H9 (cell line): ENCODE measurements at regions not wholly inside any gene's neighbourhood (a gene's known extent, or its start where the extent isn't known, plus 50 kb on each side); places are given as distances from the start of the nearest gene placed in this dataset.
A peak's percentile ranks its signal among the peaks of the same experiment; 100 is the strongest.

ENCODE experiments used
- DNase-seq: peaks from one replicate; pipeline ENCODE4 v3.0.0-alpha.2; 2017
- H2AFZ ChIP-seq: one replicate; pipeline ENCODE4 v1.6.1; 2013; ENCODE audit warnings: mild to moderate bottlenecking, low read length, control low read depth, moderate library complexity
- H2AK5ac ChIP-seq: 2 replicates; pipeline ENCODE4 v1.6.1; 2013; ENCODE audit warnings: low read length, control low read depth, mixed read lengths; ENCODE audit not compliant: insufficient read length
- H2BK120ac ChIP-seq: one replicate; pipeline ENCODE4 v1.6.1; 2013; ENCODE audit warnings: low read depth, mild to moderate bottlenecking, low read length, control low read depth, inconsistent platforms; ENCODE audit not compliant: poor library complexity, severe bottlenecking
- H2BK12ac ChIP-seq: 2 replicates; pipeline ENCODE4 v1.6.1; 2013; ENCODE audit warnings: low read length, control low read depth, mixed read lengths, low read depth; ENCODE audit not compliant: insufficient read length
- H2BK15ac ChIP-seq: 2 replicates; pipeline ENCODE4 v1.6.1; 2013; ENCODE audit warnings: low read depth, low read length, control low read depth
- H2BK20ac ChIP-seq: one replicate; pipeline ENCODE4 v1.6.1; 2013; ENCODE audit warnings: low read depth, mild to moderate bottlenecking, low read length, control low read depth, inconsistent platforms; ENCODE audit not compliant: poor library complexity, severe bottlenecking
- H2BK5ac ChIP-seq: 2 replicates; pipeline ENCODE4 v1.6.1; 2013; ENCODE audit warnings: low read length, control low read depth, mixed read lengths; ENCODE audit not compliant: insufficient read length
- H3K14ac ChIP-seq: 2 replicates; pipeline ENCODE4 v1.6.1; 2013; ENCODE audit warnings: low read length, control low read depth; ENCODE audit not compliant: insufficient read depth
- H3K18ac ChIP-seq: 2 replicates; pipeline ENCODE4 v1.6.1; 2013; ENCODE audit warnings: low read depth, mild to moderate bottlenecking, mixed read lengths, low read length, control low read depth; ENCODE audit not compliant: insufficient read length
- H3K23ac ChIP-seq: 2 replicates; pipeline ENCODE4 v1.6.1; 2013; ENCODE audit warnings: low read length, control low read depth, mixed read lengths, low read depth; ENCODE audit not compliant: insufficient read length
- H3K23me2 ChIP-seq: 2 replicates; pipeline ENCODE4 v1.6.1; 2013; ENCODE audit warnings: low read depth, mild to moderate bottlenecking, mixed read lengths, low read length, control low read depth; ENCODE audit not compliant: insufficient read length, poor library complexity, severe bottlenecking
- H3K27ac ChIP-seq: 2 replicates; pipeline ENCODE4 v1.5.1; 2013; ENCODE audit warnings: low read length, control low read depth, mixed read lengths, low read depth; ENCODE audit not compliant: insufficient read length
- H3K27me3 ChIP-seq: 2 replicates; pipeline ENCODE4 v1.6.1; 2013; ENCODE audit warnings: low read length, control low read depth, inconsistent platforms; ENCODE audit not compliant: insufficient read depth
- H3K4ac ChIP-seq: 2 replicates; pipeline ENCODE4 v1.6.1; 2013; ENCODE audit warnings: low read depth, mild to moderate bottlenecking, control low read depth, inconsistent platforms, low read length, moderate library complexity
- H3K4me1 ChIP-seq: 2 replicates; pipeline ENCODE4 v1.6.1; 2013; ENCODE audit warnings: low read length, control low read depth, inconsistent platforms; ENCODE audit not compliant: insufficient read depth
- H3K4me2 ChIP-seq: 2 replicates; pipeline ENCODE4 v1.6.1; 2013; ENCODE audit warnings: low read length, control low read depth, mixed read lengths; ENCODE audit not compliant: insufficient read length, insufficient read depth
- H3K56ac ChIP-seq: 2 replicates; pipeline ENCODE4 v1.6.1; 2013; ENCODE audit warnings: low read depth, mild to moderate bottlenecking, mixed read lengths, low read length, control low read depth; ENCODE audit not compliant: insufficient read length
- H3K79me1 ChIP-seq: 2 replicates; pipeline ENCODE4 v1.6.1; 2013; ENCODE audit warnings: low read depth, mild to moderate bottlenecking, moderate library complexity, low read length, control low read depth, inconsistent platforms; ENCODE audit not compliant: insufficient read depth, poor library complexity, severe bottlenecking
- H3K79me2 ChIP-seq: 2 replicates; pipeline ENCODE4 v1.6.1; 2013; ENCODE audit warnings: low read length, control low read depth, inconsistent platforms; ENCODE audit not compliant: insufficient read depth
- H3K9ac ChIP-seq: 2 replicates; pipeline ENCODE4 v1.6.1; 2013; ENCODE audit warnings: low read length, control low read depth, mixed read lengths; ENCODE audit not compliant: insufficient read length; ENCODE audit errors: extremely low read depth
- H3K9me3 ChIP-seq: one replicate; pipeline ENCODE4 v1.6.1; 2013; ENCODE audit warnings: low read depth, low read length, inconsistent platforms; ENCODE audit not compliant: control insufficient read depth
- H3T11ph ChIP-seq: one replicate; pipeline ENCODE4 v1.6.1; 2013; ENCODE audit warnings: mild to moderate bottlenecking, low read length, control low read depth, inconsistent platforms
- H4K20me1 ChIP-seq: one replicate; pipeline ENCODE4 v1.6.1; 2013; ENCODE audit not compliant: control insufficient read depth, insufficient read length, insufficient read depth
- H4K5ac ChIP-seq: 2 replicates; pipeline ENCODE4 v1.6.1; 2013; ENCODE audit warnings: low read depth, mild to moderate bottlenecking, mixed read lengths, low read length, control low read depth; ENCODE audit not compliant: insufficient read length
- H4K8ac ChIP-seq: replicated peaks from 2 replicates; pipeline ENCODE4 v1.6.1; 2013; ENCODE audit warnings: low read length, control low read depth, mixed read lengths, low read depth; ENCODE audit not compliant: insufficient read length
- H4K91ac ChIP-seq: 2 replicates; pipeline ENCODE4 v1.6.1; 2013; ENCODE audit warnings: low read depth, mild to moderate bottlenecking, moderate library complexity, mixed read lengths, low read length, control low read depth; ENCODE audit not compliant: insufficient read length
- H3K27ac Mint-ChIP-seq, 3 experiments: 2 replicates in 2 of 3; 3 replicates in 1 of 3; pipeline ENCODE4 v1.8.0; 2020 to 2021; ENCODE audit warnings: mixed read lengths in 3 of 3, mild to moderate bottlenecking in 1 of 3, moderate library complexity in 1 of 3
- H3K27me3 Mint-ChIP-seq: 2 replicates; pipeline ENCODE4 v1.8.0; 2021; ENCODE audit warnings: low read depth, mild to moderate bottlenecking, moderate library complexity, mixed read lengths
- H3K36me3 Mint-ChIP-seq, 3 experiments: 2 replicates in 2 of 3; 3 replicates in 1 of 3; pipeline ENCODE4 v1.8.0; 2020 to 2021; ENCODE audit warnings: low read depth in 3 of 3, mixed read lengths in 3 of 3; ENCODE audit not compliant: insufficient read depth in 1 of 3
- H3K4me1 Mint-ChIP-seq, 2 experiments: 2 replicates each; pipeline ENCODE4 v1.8.0; 2020; ENCODE audit warnings: mixed read lengths in 2 of 2
- H3K4me3 Mint-ChIP-seq, 2 experiments: 2 replicates in 1 of 2; 3 replicates in 1 of 2; pipeline ENCODE4 v1.8.0; 2020 to 2021; ENCODE audit warnings: mild to moderate bottlenecking in 2 of 2, mixed read lengths in 2 of 2, moderate library complexity in 1 of 2
- H3K9me3 Mint-ChIP-seq, 2 experiments: 2 replicates in 1 of 2; 3 replicates in 1 of 2; pipeline ENCODE4 v1.8.0; 2020; ENCODE audit warnings: mild to moderate bottlenecking in 2 of 2, mixed read lengths in 2 of 2, moderate library complexity in 1 of 2
- WGBS: extraction: QIAGEN DNeasy Blood & Tissue Kit; methylation state at CpG from one replicate; pipeline ENCODE4 v1.1.7; 2013; ENCODE audit warnings: missing lambda C conversion rate, low lambda C conversion rate, mixed read lengths; ENCODE audit not compliant: insufficient read length; ENCODE audit errors: extremely low coverage; 5-methylcytosine and 5-hydroxymethylcytosine counted together
- TF ChIP-seq, protein P1 (sequence below): fragments of 200-600 bp; sonication (generic); conservative IDR thresholded peaks from 3 replicates; pipeline ENCODE4 v1.8.0; 2021; ENCODE audit warnings: antibody characterized with exemption, mild to moderate bottlenecking

DNA sequence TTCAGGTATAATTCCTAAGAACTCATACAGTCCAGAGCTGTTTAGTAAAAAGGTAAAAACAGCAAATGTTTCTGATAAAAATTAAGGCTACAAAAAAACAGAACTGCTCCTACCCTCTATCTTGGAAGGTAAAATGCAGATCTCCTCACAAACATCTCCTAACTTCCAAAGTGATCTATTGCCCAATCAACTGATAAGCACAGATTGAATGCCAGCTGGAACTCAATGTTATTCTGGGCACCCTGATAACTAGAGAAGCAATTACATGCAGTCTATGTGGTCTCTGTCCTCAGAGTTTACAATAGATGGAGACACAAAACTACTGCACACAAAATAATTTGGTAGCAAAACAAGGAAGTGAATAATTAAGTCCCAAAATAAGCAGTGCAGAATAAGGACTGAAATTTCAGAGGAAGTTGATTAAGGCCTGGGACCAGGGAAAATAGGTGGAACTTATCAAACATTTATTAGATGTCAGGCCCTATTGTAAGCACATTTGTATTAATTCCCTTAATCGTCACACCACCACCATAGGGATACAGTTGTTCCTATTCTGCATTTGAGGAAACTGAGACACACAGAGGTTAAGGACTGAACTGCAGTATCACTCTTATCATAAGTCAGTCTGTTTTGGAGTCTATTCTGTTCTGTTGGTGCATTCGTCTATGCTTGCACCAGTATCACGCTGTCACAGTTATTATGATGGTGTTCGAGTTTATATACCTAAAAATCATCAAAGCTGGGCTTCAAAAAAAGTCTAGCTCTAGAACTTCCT lies 102.2 kb upstream of the TARS1 start:
- Histone ChIP-seq H3K9ac (no peak overlapping the region), H4K8ac (no peak overlapping the region), H3K27me3 (no peaks in the 10 kb centered on the region), H3K4ac (no peak overlapping the region), H3K56ac (no peak overlapping the region), H3K18ac (no peak overlapping the region), H3K79me2 (no peaks in the 10 kb centered on the region), H4K91ac (no peak overlapping the region), H3K4me1 (peaks cover 7% of the 10 kb centered on the region; the same call in 1 of the 2 replicates), H3K79me1 (no peaks in the 10 kb centered on the region), H3K23me2 (no peaks in the 10 kb centered on the region), H3K9me3 (no peaks in the 10 kb centered on the region), H2BK15ac (no peak overlapping the region), H3K27ac (no peak overlapping the region), H2BK5ac (no peak overlapping the region), H3K14ac (no peak overlapping the region), H3K23ac (no peak overlapping the region), H4K20me1 (no peaks in the 10 kb centered on the region), H2BK20ac (no peak overlapping the region), H2AFZ (no peak overlapping the region), H4K5ac (no peak overlapping the region), H2BK12ac (no peak overlapping the region), H2AK5ac (no peak overlapping the region), H2BK120ac (peak overlapping the region; percentile 38), H3K4me2 (no peak overlapping the region), H3T11ph (no peak overlapping the region)
- Mint-ChIP-seq H3K4me1 (peaks cover 31 to 50% of the 10 kb centered on the region in 2 experiments), H3K27ac (peak overlapping the region in 1 of 3 experiments; percentile 62; a peak in 1 of 7 replicates), H3K27me3 (no peaks in the 10 kb centered on the region; the same call in 1 of the 2 replicates), H3K4me3 (no peak overlapping the region; a peak in 1 of 5 replicates), H3K9me3 (no peaks in the 10 kb centered on the region; a peak in 1 of 5 replicates), H3K36me3 (no peaks in the 10 kb centered on the region; a peak in 1 of 7 replicates)
- WGBS, result no CpG with 5 or more reads among the region's 4 CpGs
- DNase-seq, result no peak
- TF ChIP-seq, protein P1, sequence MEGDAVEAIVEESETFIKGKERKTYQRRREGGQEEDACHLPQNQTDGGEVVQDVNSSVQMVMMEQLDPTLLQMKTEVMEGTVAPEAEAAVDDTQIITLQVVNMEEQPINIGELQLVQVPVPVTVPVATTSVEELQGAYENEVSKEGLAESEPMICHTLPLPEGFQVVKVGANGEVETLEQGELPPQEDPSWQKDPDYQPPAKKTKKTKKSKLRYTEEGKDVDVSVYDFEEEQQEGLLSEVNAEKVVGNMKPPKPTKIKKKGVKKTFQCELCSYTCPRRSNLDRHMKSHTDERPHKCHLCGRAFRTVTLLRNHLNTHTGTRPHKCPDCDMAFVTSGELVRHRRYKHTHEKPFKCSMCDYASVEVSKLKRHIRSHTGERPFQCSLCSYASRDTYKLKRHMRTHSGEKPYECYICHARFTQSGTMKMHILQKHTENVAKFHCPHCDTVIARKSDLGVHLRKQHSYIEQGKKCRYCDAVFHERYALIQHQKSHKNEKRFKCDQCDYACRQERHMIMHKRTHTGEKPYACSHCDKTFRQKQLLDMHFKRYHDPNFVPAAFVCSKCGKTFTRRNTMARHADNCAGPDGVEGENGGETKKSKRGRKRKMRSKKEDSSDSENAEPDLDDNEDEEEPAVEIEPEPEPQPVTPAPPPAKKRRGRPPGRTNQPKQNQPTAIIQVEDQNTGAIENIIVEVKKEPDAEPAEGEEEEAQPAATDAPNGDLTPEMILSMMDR, result no peak; the same call in 2 of the 3 replicates
